CD4-positive, alpha-beta memory T cell (primary cell): ENCODE measurements at regions not wholly inside any gene's neighbourhood (a gene's known extent, or its start where the extent isn't known, plus 50 kb on each side); places are given as distances from the start of the nearest gene placed in this dataset.

ENCODE experiments used
- CTCF ChIA-PET: fragments of 350-600 bp; sonication (Branson Sonifier 250); formaldehyde crosslinking; loops from one replicate; lab custom pipeline; 2021; ENCODE audit warnings: inconsistent platforms; ENCODE audit not compliant: partially characterized antibody; lab: Charles Lee
- POLR2A ChIA-PET: fragments of 350-600 bp; sonication (Branson Sonifier 250); formaldehyde crosslinking; loops from one replicate; lab custom pipeline; 2021; ENCODE audit not compliant: partially characterized antibody; lab: Charles Lee
- DNase-seq, 5 donors: peaks; one replicate each; pipeline versions ENCODE4 v3.0.0 to v3.0.0-alpha.2; 2020 to 2022; ENCODE audit warnings: mixed read lengths in 1 of 5
- H3K27ac ChIP-seq: one replicate; pipeline ENCODE4 v1.7.0; 2013; ENCODE audit warnings: low read depth, low read length
- H3K27me3 ChIP-seq: 2 replicates; pipeline ENCODE4 v1.7.0; 2013; ENCODE audit warnings: mild to moderate bottlenecking, low read length, moderate library complexity; ENCODE audit not compliant: insufficient read depth
- H3K36me3 ChIP-seq: 2 replicates; pipeline ENCODE4 v1.7.0; 2013; ENCODE audit warnings: mild to moderate bottlenecking, low read length, moderate library complexity; ENCODE audit not compliant: insufficient read depth
- H3K4me1 ChIP-seq: 2 replicates; pipeline ENCODE4 v1.7.0; 2013; ENCODE audit warnings: mild to moderate bottlenecking, low read length, moderate library complexity; ENCODE audit not compliant: insufficient read depth
- H3K4me3 ChIP-seq, 2 donors: one replicate each; pipeline ENCODE4 v1.7.0; 2013; ENCODE audit warnings: low read length in 2 of 2, mild to moderate bottlenecking in 1 of 2
- H3K9me3 ChIP-seq, 2 donors: one replicate each; pipeline ENCODE4 v1.7.0; 2013; ENCODE audit warnings: low read length in 2 of 2, control low read depth in 1 of 2; ENCODE audit not compliant: control insufficient read depth in 1 of 2
- H3K27ac Mint-ChIP-seq, 7 donors: one replicate each; pipeline ENCODE4 v1.8.0; 2020 to 2021; ENCODE audit warnings: mixed read lengths in 7 of 7, mild to moderate bottlenecking in 6 of 7, inconsistent platforms in 3 of 7, moderate library complexity in 3 of 7
- H3K27me3 Mint-ChIP-seq, 2 donors: one replicate each; pipeline ENCODE4 v1.8.0; 2020 to 2021; ENCODE audit warnings: mixed read lengths in 2 of 2
- H3K36me3 Mint-ChIP-seq, 2 donors: one replicate each; pipeline ENCODE4 v1.8.0; 2020 to 2021; ENCODE audit warnings: mixed read lengths in 2 of 2, inconsistent platforms in 1 of 2, mild to moderate bottlenecking in 1 of 2
- H3K4me1 Mint-ChIP-seq, 4 donors: one replicate each; pipeline ENCODE4 v1.8.0; 2020 to 2021; ENCODE audit warnings: mixed read lengths in 4 of 4, mild to moderate bottlenecking in 1 of 4
- H3K4me3 Mint-ChIP-seq, 8 donors: one replicate each; pipeline ENCODE4 v1.8.0; 2020 to 2021; ENCODE audit warnings: mixed read lengths in 8 of 8, mild to moderate bottlenecking in 7 of 8, moderate library complexity in 6 of 8, inconsistent platforms in 3 of 8
- H3K9me3 Mint-ChIP-seq, 8 donors: one replicate each; pipeline ENCODE4 v1.8.0; 2020 to 2021; ENCODE audit warnings: mixed read lengths in 8 of 8, mild to moderate bottlenecking in 5 of 8, inconsistent platforms in 3 of 8, moderate library complexity in 1 of 8
- intact Hi-C: fragments of 100-400 bp; cut with micrococcal nuclease; formaldehyde crosslinking; loops from one replicate; pipeline ENCODE4 v1.15.1; 2023

GRCh38 chr5:4447657-4448056 is 692.5 kb upstream of the ADAMTS16 start:
- Mint-ChIP-seq H3K4me1 (no peaks in the 10 kb centered on the region), H3K9me3 (peaks cover 2 to 34% (median 21%) of the 10 kb centered on the region in 8 donors), H3K27me3 (no peaks in the 10 kb centered on the region), H3K4me3 (no peak overlapping the region), H3K36me3 (no peaks in the 10 kb centered on the region), H3K27ac (no peak overlapping the region)
- ChIA-PET CTCF (no interaction called here), POLR2A (no interaction called here)
- Histone ChIP-seq H3K4me3 (no peak overlapping the region), H3K27me3 (no peaks in the 10 kb centered on the region), H3K27ac (no peak overlapping the region), H3K4me1 (no peaks in the 10 kb centered on the region), H3K36me3 (no peaks in the 10 kb centered on the region), H3K9me3 (peaks cover 0 to 4% of the 10 kb centered on the region in 2 donors)
- no peak for DNase-seq
- intact Hi-C loops: no loop called here

- Histone ChIP-seq H3K9me3 (no peaks in the 10 kb centered on the region), H3K4me3 (no peak overlapping the region), H3K4me1 (no peaks in the 10 kb centered on the region), H3K27me3 (no peaks in the 10 kb centered on the region), H3K36me3 (no peaks in the 10 kb centered on the region), H3K27ac (no peak overlapping the region)
- ChIA-PET POLR2A (no interaction called here), CTCF (no interaction called here)
- DNase-seq: no peak
- no peaks in the 10 kb centered on the region for H3K27me3 Mint-ChIP-seq
- intact Hi-C loops: no loop called here
- H3K4me3 Mint-ChIP-seq: no peak overlapping the region
- peaks cover 2 to 14% (median 10%) of the 10 kb centered on the region in 8 donors for H3K9me3 Mint-ChIP-seq
- no peak overlapping the region for H3K27ac Mint-ChIP-seq
- no peaks in the 10 kb centered on the region for H3K4me1 Mint-ChIP-seq
- H3K36me3 Mint-ChIP-seq: no peaks in the 10 kb centered on the region
These were observed 686.5 kb upstream of the ADAMTS16 start for GRCh38 chr5:4453655-4454054.

- DNase-seq: no peak
- no peaks in the 10 kb centered on the region for H3K4me1 Mint-ChIP-seq
- ChIA-PET POLR2A (no interaction called here), CTCF (no interaction called here)
- H3K9me3 Mint-ChIP-seq: peaks cover 7 to 33% (median 14%) of the 10 kb centered on the region in 8 donors
- H3K27ac ChIP-seq: no peak overlapping the region
- H3K9me3 ChIP-seq: no peaks in the 10 kb centered on the region
- no peak overlapping the region for H3K27ac Mint-ChIP-seq
- H3K27me3 Mint-ChIP-seq: no peaks in the 10 kb centered on the region
- H3K36me3 ChIP-seq: no peaks in the 10 kb centered on the region
- intact Hi-C loops: no loop called here
- no peaks in the 10 kb centered on the region for H3K27me3 ChIP-seq
- H3K4me3 Mint-ChIP-seq: no peak overlapping the region
- H3K36me3 Mint-ChIP-seq: no peaks in the 10 kb centered on the region
- H3K4me1 ChIP-seq: no peaks in the 10 kb centered on the region
- no peak overlapping the region for H3K4me3 ChIP-seq
These were observed 660.7 kb upstream of the ADAMTS16 start for GRCh38 chr5:4479426-4479825.

- Mint-ChIP-seq H3K27ac (no peak overlapping the region), H3K27me3 (no peaks in the 10 kb centered on the region), H3K36me3 (no peaks in the 10 kb centered on the region), H3K9me3 (peaks cover 5 to 28% (median 14%) of the 10 kb centered on the region in 8 donors), H3K4me1 (no peaks in the 10 kb centered on the region), H3K4me3 (no peak overlapping the region)
- Histone ChIP-seq H3K4me3 (no peak overlapping the region), H3K9me3 (no peaks in the 10 kb centered on the region), H3K4me1 (no peaks in the 10 kb centered on the region), H3K36me3 (no peaks in the 10 kb centered on the region), H3K27me3 (no peaks in the 10 kb centered on the region), H3K27ac (no peak overlapping the region)
- ChIA-PET POLR2A (no interaction called here), CTCF (no interaction called here)
- DNase-seq: no peak
- intact Hi-C loops: no loop called here
These were observed 659.4 kb upstream of the ADAMTS16 start for GRCh38 chr5:4480528-4481349.

GRCh38 chr5:4487581-4487980 is 652.5 kb upstream of the ADAMTS16 start:
- POLR2A ChIA-PET: no interaction called here
- H3K4me1 Mint-ChIP-seq: no peaks in the 10 kb centered on the region
- H3K4me1 ChIP-seq: no peaks in the 10 kb centered on the region

GRCh38 chr5:4511996-4512656 is 628.0 kb upstream of the ADAMTS16 start:
- H3K4me1 Mint-ChIP-seq: no peaks in the 10 kb centered on the region
- H3K27me3 Mint-ChIP-seq: no peaks in the 10 kb centered on the region
- ChIA-PET CTCF (no interaction called here), POLR2A (no interaction called here)
- no peak for DNase-seq
- no peaks in the 10 kb centered on the region for H3K36me3 ChIP-seq
- no peaks in the 10 kb centered on the region for H3K9me3 ChIP-seq
- no peaks in the 10 kb centered on the region for H3K27me3 ChIP-seq
- H3K27ac Mint-ChIP-seq: no peak overlapping the region
- intact Hi-C loops: no loop called here
- no peak overlapping the region for H3K27ac ChIP-seq
- no peaks in the 10 kb centered on the region for H3K36me3 Mint-ChIP-seq
- no peaks in the 10 kb centered on the region for H3K4me1 ChIP-seq
- no peak overlapping the region for H3K4me3 Mint-ChIP-seq
- no peak overlapping the region for H3K4me3 ChIP-seq
- H3K9me3 Mint-ChIP-seq: peaks cover 3 to 14% (median 7%) of the 10 kb centered on the region in 8 donors

More at GRCh38 chr5:4487581-4487980, 652.5 kb upstream of the ADAMTS16 start:
- Mint-ChIP-seq H3K27me3 (no peaks in the 10 kb centered on the region), H3K9me3 (peaks cover 4 to 21% (median 11%) of the 10 kb centered on the region in 8 donors), H3K4me3 (no peak overlapping the region), H3K36me3 (no peaks in the 10 kb centered on the region), H3K27ac (no peak overlapping the region)
- H3K36me3 ChIP-seq: no peaks in the 10 kb centered on the region
- H3K27me3 ChIP-seq: no peaks in the 10 kb centered on the region
- DNase-seq: no peak
- no peak overlapping the region for H3K4me3 ChIP-seq
- CTCF ChIA-PET: no interaction called here
- no peaks in the 10 kb centered on the region for H3K9me3 ChIP-seq
- no peak overlapping the region for H3K27ac ChIP-seq
- intact Hi-C loops: no loop called here

GRCh38 chr5:4513381-4513780 is 626.7 kb upstream of the ADAMTS16 start:
- intact Hi-C loops: no loop called here
- Histone ChIP-seq H3K4me3 (no peak overlapping the region), H3K9me3 (no peaks in the 10 kb centered on the region), H3K36me3 (no peaks in the 10 kb centered on the region), H3K4me1 (no peaks in the 10 kb centered on the region), H3K27me3 (no peaks in the 10 kb centered on the region), H3K27ac (no peak overlapping the region)
- Mint-ChIP-seq H3K27ac (no peak overlapping the region), H3K4me1 (no peaks in the 10 kb centered on the region), H3K36me3 (no peaks in the 10 kb centered on the region), H3K4me3 (no peak overlapping the region), H3K27me3 (no peaks in the 10 kb centered on the region), H3K9me3 (peaks cover 3 to 15% (median 7%) of the 10 kb centered on the region in 8 donors)
- no peak for DNase-seq
- ChIA-PET CTCF (no interaction called here), POLR2A (no interaction called here)
